GM19468 (cell line): ENCODE measurements at regions not wholly inside any gene's neighbourhood (a gene's known extent, or its start where the extent isn't known, plus 50 kb on each side); places are given as distances from the start of the nearest gene placed in this dataset.

ENCODE experiments used
- ATAC-seq: cut with Tn5 transposase; IDR thresholded peaks from one replicate; pipeline ENCODE4 v1.9.1; 2021; ENCODE audit warnings: mild to moderate bottlenecking, moderate library complexity, moderate number of reproducible peaks; ENCODE audit not compliant: unreplicated experiment; ENCODE audit errors: extremely low read depth

GRCh38 chr13:34419755-34420154 is 522.3 kb upstream of the NBEA start:
- no peak for ATAC-seq

- no peak for ATAC-seq
Measured at GRCh38 chr13:34420702-34421346, 521.2 kb upstream of the NBEA start.

- no peak for ATAC-seq
Measured at GRCh38 chr13:34421347-34421719, 520.7 kb upstream of the NBEA start.

GRCh38 chr13:34421858-34422475 is 520.1 kb upstream of the NBEA start:
- no peak for ATAC-seq

- ATAC-seq, result no peak
Measured at GRCh38 chr13:34422956-34423355, 519.1 kb upstream of the NBEA start.

GRCh38 chr13:34425327-34425949 is 516.6 kb upstream of the NBEA start:
- ATAC-seq, result no peak

GRCh38 chr13:34428911-34429310 is 513.2 kb upstream of the NBEA start:
- ATAC-seq, result no peak

GRCh38 chr13:34430294-34430693 is 511.8 kb upstream of the NBEA start:
- ATAC-seq, result no peak

GRCh38 chr13:34431827-34432581 is 510.1 kb upstream of the NBEA start:
- ATAC-seq, result no peak

- no peak for ATAC-seq
Measured at GRCh38 chr13:34435338-34435737, 506.7 kb upstream of the NBEA start.

GRCh38 chr13:34437873-34438272 is 504.2 kb upstream of the NBEA start:
- no peak for ATAC-seq

- no peak for ATAC-seq
Measured at GRCh38 chr13:34452831-34453230, 489.2 kb upstream of the NBEA start.

- ATAC-seq, result no peak
Measured at GRCh38 chr13:34458756-34459715, 483.0 kb upstream of the NBEA start.

- ATAC-seq, result no peak
Measured at GRCh38 chr13:34459856-34460255, 482.2 kb upstream of the NBEA start.

- no peak for ATAC-seq
Measured at GRCh38 chr13:34462843-34463242, 479.2 kb upstream of the NBEA start.

- ATAC-seq, result no peak
Measured at GRCh38 chr13:34464011-34464410, 478.1 kb upstream of the NBEA start.

GRCh38 chr13:34465423-34465922 is 476.6 kb upstream of the NBEA start:
- ATAC-seq, result no peak

GRCh38 chr13:34466301-34466700 is 475.8 kb upstream of the NBEA start:
- no peak for ATAC-seq

GRCh38 chr13:34467450-34468083 is 474.5 kb upstream of the NBEA start:
- no peak for ATAC-seq
